HG03571 (cell line): ENCODE measurements at regions not wholly inside any gene's neighbourhood (a gene's known extent, or its start where the extent isn't known, plus 50 kb on each side); places are given as distances from the start of the nearest gene placed in this dataset.

ENCODE experiments used
- ATAC-seq: cut with Tn5 transposase; IDR thresholded peaks from one replicate; pipeline ENCODE4 v1.9.1; 2021; ENCODE audit not compliant: unreplicated experiment

GRCh38 chr7:114755856-114756255 is 166.0 kb upstream of the MDFIC start:
- ATAC-seq, result no peak

GRCh38 chr7:114758661-114759227 is 163.2 kb upstream of the MDFIC start:
- ATAC-seq, result no peak

GRCh38 chr7:114759347-114760062 is 162.4 kb upstream of the MDFIC start:
- ATAC-seq, result no peak

GRCh38 chr7:114760477-114760876 is 161.4 kb upstream of the MDFIC start:
- ATAC-seq, result no peak

GRCh38 chr7:114761973-114762372 is 159.9 kb upstream of the MDFIC start:
- ATAC-seq, result no peak

- no peak for ATAC-seq
These were observed 156.4 kb upstream of the MDFIC start for GRCh38 chr7:114765331-114766040.

- no peak for ATAC-seq
These were observed 155.9 kb upstream of the MDFIC start for GRCh38 chr7:114766041-114766356.

- no peak for ATAC-seq
These were observed 144.6 kb upstream of the MDFIC start for GRCh38 chr7:114777288-114777687.

GRCh38 chr7:114783508-114783907 is 138.4 kb upstream of the MDFIC start:
- ATAC-seq, result no peak

- ATAC-seq, result no peak
These were observed 137.7 kb upstream of the MDFIC start for GRCh38 chr7:114784177-114784576.

GRCh38 chr7:114784746-114785145 is 137.1 kb upstream of the MDFIC start:
- ATAC-seq, result no peak

GRCh38 chr7:114785496-114785895 is 136.4 kb upstream of the MDFIC start:
- no peak for ATAC-seq

- ATAC-seq, result no peak
These were observed 135.4 kb upstream of the MDFIC start for GRCh38 chr7:114786455-114786854.

GRCh38 chr7:114787556-114787955 is 134.3 kb upstream of the MDFIC start:
- ATAC-seq, result no peak

- no peak for ATAC-seq
These were observed 133.2 kb upstream of the MDFIC start for GRCh38 chr7:114788706-114789105.

- no peak for ATAC-seq
These were observed 132.7 kb upstream of the MDFIC start for GRCh38 chr7:114789161-114789560.

GRCh38 chr7:114789871-114790311 is 132.0 kb upstream of the MDFIC start:
- ATAC-seq, result no peak

- ATAC-seq, result no peak
These were observed 131.4 kb upstream of the MDFIC start for GRCh38 chr7:114790521-114790920.

- ATAC-seq, result no peak
These were observed 130.1 kb upstream of the MDFIC start for GRCh38 chr7:114791771-114792170.

GRCh38 chr7:114793155-114793845 is 128.6 kb upstream of the MDFIC start:
- no peak for ATAC-seq

- no peak for ATAC-seq
These were observed 126.4 kb upstream of the MDFIC start for GRCh38 chr7:114795475-114795874.

GRCh38 chr7:114799628-114800028 is 122.3 kb upstream of the MDFIC start:
- ATAC-seq, result no peak
